ENCODE measurements at regions not wholly inside any gene's neighbourhood (a gene's known extent, or its start where the extent isn't known, plus 50 kb on each side); places are given as distances from the start of the nearest gene placed in this dataset.
"Not testable (repeated sequence)": the region's sequence is repeated elsewhere in the genome, so short reads cannot be mapped to it uniquely, and the experiment has no call there.

DNA sequence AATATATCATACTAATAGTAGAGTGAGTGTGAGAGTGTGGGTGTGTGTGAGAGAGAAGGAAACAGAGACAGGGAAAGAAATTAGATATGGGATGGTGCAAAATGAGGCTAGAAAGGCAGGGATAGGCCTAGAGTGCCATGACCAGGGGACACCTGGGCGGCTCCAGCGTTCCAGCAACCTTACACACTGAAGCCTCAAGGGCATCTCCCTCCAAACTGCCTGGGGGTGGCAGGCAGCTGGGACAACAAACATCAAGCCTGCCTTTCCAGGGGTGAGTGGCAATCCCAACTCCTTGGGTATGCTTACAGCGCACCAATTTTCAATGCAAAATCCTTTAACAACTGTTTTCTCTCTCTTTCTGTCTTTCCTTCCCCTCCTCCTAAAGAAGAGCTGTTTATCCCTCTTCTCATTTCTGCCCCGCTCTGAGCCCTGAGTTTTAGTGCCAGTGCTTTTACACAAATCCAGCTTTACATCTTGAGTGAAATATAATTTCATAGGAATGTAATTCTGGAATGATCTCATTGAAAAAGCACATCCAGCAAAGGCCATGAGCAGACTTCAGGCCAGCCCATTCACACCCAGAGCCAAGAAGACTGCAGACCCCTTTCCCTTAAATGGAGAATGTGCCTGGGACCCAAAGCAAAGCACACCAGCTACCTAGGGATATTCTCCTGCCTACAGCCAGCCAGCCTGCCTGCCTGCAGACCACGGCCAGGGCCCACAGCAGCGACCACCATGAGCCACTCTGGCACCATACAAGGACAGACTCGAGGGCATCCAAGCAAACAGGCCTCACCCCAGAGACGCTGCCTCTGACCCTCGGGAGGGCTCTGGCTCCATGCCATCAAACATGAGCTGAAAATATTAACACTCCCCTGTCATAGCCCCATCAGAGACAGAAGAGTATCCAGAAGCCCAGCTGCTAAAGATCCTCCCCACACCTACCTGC is 90.3 kb downstream of the RPL27A start:
- DNase-seq (ENCODE audit: low spot score) = no peak

GRCh38 chr11:8773916-8774539 is 91.4 kb downstream of the RPL27A start:
- DNase-seq (ENCODE audit: low spot score) = no peak

GRCh38 chr11:8774916-8775315 is 92.3 kb downstream of the RPL27A start:
- not testable (repeated sequence) for DNase-seq (ENCODE audit: low spot score)

GRCh38 chr11:8775332-8775731 is 92.7 kb downstream of the RPL27A start:
- DNase-seq (ENCODE audit: low spot score) = no peak

DNA sequence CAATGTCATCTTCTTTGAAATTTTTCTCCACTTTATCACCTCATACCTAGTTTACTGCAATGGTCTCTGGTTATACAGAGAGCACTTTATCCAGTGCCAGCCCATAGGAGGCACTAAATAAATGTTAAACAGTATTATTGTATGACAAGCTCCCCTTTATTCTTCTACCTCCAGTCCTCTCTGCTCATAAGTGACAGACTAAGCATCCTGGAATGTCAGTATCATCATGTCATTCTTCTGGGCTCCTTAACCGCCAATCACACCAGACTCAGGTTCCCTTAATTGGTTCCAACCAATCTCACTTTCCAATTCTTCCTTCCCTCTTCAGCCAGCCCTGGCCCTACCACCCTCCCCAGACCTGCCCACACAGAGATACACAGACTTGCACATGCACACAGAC is 93.1 kb downstream of the RPL27A start:
- no peak for DNase-seq (ENCODE audit: low spot score)

DNA sequence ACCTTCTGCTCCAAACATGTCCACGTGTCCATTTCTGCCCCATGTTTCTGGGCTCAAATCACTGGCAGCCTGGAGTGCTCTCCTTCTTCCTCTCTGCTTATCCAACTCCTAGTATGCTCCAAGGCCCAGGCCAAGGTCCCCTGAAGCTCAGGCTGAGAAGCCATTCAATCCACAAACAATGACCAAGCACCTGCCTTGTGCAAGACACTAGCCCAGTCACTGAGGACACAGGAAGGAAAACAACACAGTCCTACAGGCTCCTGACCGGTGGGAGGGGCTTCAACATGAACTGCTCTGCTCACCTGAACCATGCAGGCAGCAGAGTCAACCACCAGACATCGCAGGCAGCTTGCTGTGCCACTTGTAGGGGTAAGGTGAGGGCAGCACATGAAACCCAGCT is 93.6 kb downstream of the RPL27A start:
- no peak for DNase-seq (ENCODE audit: low spot score)

DNA sequence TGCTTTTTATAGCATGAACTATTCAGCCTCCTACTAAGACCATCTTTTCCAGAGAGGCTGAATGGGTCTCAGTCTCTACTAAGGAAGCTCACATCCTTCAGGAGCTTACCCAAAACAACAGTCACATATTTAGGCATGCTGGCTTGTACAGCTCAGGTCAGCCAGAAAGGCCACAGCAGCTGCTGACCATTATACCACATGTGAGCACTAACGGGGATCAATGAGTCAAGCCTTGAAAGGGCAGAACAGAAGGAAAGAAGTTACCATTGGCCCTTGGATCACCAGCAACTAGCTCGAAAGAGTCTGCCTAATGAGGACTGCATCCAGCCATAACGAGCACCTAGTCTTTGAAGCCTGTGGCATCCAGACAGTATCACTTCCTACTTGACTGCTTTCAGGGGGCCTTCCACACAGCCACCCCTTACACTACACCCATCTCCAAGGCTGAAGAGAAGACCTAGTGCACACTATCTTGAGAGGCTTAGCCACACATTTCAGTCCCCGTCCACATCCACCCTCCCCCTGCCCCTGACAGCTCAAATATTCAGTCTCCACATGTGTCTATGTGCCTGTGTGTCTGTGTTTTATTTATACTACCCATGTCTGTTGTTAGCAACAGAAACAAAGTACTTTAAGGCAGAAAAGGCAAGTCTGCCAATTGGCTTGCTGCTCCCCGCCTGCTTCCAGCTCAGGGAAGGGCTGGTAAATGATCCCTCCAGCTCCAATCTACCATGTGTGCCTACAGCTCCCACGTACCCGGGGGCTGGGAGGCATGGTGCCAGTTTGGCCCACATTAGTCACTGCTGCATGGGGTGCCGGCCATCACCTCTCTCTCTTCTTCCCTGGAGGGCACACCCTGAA is 95.5 kb downstream of the RPL27A start:
- no peak for DNase-seq (ENCODE audit: low spot score)

GRCh38 chr11:8779107-8779506 is 96.5 kb downstream of the RPL27A start:
- DNase-seq (ENCODE audit: low spot score) = no peak

GRCh38 chr11:8779732-8780131 is 97.1 kb downstream of the RPL27A start:
- no peak for DNase-seq (ENCODE audit: low spot score)

DNA sequence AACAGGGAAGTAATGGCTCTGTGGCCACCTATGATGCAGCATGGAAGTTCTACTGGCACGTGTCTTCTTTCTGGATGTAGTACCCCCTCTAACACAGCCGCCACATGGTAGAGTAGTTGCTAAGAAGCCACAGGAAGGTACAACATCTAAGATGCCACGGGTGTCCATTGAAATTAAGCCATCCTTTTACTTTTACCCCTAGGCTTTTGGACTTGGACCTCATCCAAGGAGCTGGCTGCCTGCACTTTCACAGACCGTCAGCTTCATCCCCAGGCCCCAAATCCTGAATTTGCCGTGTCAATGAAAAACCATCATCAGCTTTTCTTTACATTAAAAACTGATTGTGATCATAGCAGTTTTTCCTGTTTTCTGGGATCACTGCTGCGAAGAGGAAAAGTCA is 102.4 kb downstream of the RPL27A start:
- no peak for DNase-seq (ENCODE audit: low spot score)

DNA sequence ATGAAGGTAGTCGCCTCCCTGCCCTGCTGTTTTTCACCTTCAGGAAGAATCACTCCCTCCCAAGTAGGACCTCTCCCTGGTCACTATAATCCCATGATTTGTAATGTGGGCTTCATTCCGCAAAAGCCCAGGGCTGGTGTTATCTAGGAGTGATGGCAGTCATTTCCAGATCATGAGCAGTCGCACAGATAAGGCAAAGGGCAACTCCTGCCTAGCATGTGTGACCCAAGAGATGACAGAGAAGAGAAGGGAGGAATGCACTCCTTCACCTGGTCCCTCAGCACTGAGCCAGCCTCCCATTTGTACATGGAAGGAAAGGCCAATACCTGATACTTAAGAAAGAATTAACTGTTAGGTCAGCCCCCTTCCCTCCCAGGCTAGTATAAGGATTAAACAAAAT is 102.9 kb downstream of the RPL27A start:
- DNase-seq (ENCODE audit: low spot score) = no peak

- no peak for DNase-seq (ENCODE audit: low spot score)
These were observed 103.4 kb downstream of the RPL27A start for GRCh38 chr11:8785998-8786397.

- no peak for DNase-seq (ENCODE audit: low spot score)
These were observed 104.3 kb downstream of the RPL27A start for GRCh38 chr11:8786933-8787332.

DNA sequence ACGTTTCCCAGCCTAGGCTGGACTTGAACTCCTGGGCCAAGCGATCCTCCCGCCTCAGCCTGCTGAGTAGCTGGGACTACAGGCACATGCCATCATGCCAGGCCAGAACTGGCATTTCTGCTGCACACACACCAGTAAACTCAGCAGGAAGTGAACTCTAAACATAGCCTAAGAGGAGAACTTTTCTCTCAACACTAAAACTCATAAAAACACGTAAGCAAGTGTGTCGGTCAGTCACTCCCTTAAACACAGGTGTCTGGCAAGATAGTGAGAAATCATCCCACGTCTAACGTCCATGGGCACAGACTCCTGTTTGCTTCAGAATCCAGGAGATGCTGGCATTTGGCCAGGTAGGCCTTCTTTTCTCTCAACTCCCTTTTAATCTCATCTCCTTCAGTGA is 104.8 kb downstream of the RPL27A start:
- DNase-seq (ENCODE audit: low spot score) = no peak

DNA sequence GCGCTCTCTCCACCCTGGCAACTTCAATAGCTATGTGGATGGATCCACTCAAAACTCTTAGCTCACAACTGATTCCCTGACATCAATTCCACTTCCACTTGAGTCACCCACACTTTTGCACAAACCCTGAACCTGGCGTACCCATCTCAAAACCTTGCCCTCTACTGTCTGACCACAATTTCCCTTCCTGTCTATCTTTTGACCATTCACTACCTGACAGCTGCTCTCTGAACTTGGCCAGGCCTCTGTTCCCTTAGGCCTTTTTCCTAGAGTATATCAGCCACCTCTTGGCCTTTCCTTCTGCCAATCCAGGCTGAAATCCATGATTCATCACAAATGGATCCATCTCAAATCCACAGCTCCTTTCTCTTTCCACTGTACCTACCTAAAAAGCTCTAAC is 106.0 kb downstream of the RPL27A start:
- no peak for DNase-seq (ENCODE audit: low spot score)

DNA sequence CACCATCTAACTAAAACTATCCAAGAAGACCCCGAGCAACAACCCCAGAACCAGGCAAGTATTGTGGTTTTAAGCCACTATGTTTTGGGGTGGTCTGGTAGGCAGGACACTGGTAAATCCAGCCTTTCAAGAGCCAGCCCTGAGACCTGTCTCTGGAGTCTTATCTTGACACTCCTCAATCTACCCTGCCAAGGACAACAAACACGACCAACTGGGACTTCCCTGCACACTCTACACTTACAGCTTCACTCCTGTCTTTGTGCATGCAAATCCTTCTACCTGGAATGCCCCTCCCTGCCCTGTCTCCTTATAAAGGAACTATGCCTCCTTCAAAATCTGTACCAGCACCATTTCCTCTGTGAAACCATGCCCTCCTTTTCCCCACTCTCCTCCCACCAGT is 107.3 kb downstream of the RPL27A start:
- DNase-seq (ENCODE audit: low spot score) = no peak

GRCh38 chr11:8790968-8791367 is 108.4 kb downstream of the RPL27A start:
- DNase-seq (ENCODE audit: low spot score) = no peak

GRCh38 chr11:8792710-8793109 is 110.1 kb downstream of the RPL27A start:
- DNase-seq (ENCODE audit: low spot score) = no peak

DNA sequence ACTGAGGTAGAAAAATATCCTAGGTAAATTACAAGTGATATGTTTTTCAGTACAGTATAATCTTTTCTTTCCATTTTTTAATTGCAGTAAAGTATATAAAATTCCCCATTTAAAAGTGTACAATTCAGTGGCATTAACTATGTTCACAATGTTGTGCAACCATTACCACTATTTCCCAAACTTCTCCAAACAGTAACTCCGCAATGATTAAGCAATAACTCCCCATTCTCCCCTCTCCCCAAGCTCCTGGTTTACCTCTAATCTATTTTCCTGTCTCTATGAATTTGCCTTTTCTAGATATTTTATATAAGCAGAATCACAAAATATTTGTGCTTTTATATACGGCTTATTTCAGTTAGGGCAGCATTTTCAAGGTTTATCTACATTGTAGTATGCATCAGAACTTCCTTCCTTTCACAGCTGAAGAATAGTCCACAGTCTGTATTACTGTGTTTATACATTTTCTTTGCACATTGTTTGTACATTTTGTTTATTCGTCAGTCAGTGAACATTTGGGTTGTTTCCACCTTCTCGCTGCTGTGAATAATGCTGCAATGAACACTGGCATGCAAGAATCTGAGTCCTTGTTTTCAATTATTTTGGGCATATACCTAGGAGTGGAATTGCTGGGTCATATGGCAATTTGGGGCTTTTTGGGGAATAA is 110.7 kb downstream of the RPL27A start:
- no peak for DNase-seq (ENCODE audit: low spot score)

- no peak for DNase-seq (ENCODE audit: low spot score)
These were observed 111.5 kb downstream of the RPL27A start for GRCh38 chr11:8794126-8794525.

DNA sequence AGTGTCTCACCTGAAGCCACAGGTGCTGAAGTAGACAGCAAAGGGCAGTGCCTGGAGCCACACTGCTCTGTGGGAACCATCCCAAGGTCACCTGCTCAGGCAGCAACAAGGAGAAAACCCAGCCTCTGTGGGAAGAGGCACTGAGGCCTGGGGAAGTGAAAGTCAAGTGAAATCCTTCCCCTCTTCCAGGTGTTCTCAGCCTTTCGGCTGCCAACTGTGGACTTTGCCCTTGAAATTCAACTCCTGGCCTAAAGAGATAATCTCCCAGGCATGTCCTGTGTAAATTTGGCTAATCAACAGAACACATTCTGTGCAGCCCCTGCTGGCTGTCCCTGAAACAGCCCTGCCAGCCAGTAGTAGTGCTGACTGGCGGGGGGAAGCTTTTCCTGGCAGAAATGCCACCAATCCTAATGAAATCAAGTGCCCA is 112.1 kb downstream of the RPL27A start:
- DNase-seq (ENCODE audit: low spot score) = peak; percentile 60

DNA sequence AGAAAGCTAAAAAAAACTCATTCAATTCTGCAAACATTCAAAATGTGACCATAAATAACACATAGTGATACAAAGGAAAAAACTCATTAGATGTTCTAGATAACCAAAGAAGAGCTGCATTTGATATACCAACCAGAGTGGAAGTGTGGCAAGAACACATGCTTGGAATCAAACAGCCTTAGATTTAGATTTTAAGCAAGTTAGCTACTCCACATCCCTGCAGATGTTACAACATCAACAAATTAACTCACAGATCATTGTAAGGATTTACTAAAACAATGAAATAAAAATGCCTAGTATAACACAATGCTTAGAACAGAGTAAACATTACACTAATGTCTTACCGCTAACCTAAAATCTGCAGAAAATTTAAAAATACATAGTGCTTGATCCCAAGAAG is 114.0 kb upstream of the AKIP1 start:
- DNase-seq (ENCODE audit: low spot score) = no peak
